ENCODE measurements at regions not wholly inside any gene's neighbourhood (a gene's known extent, or its start where the extent isn't known, plus 50 kb on each side); places are given as distances from the start of the nearest gene placed in this dataset.

GRCh38 chr6:163946437-163946836, 531.9 kb downstream of the QKI start:
- TF ChIP-seq POLR2A (IDR thresholded peaks at IDR 0.05) (no peak), CTCF (IDR thresholded peaks at IDR 0.05) (no peak), POLR2AphosphoS5 (IDR thresholded peaks at IDR 0.05) (no peak), EP300 (IDR thresholded peaks at IDR 0.05) (no peak)
